HG03025 (cell line): ENCODE measurements at regions not wholly inside any gene's neighbourhood (a gene's known extent, or its start where the extent isn't known, plus 50 kb on each side); places are given as distances from the start of the nearest gene placed in this dataset.

ENCODE experiments used
- ATAC-seq: cut with Tn5 transposase; IDR thresholded peaks from one replicate; pipeline ENCODE4 v1.9.1; 2021; ENCODE audit warnings: mild to moderate bottlenecking, moderate library complexity; ENCODE audit not compliant: unreplicated experiment, low FRiP score

- ATAC-seq, result no peak
These were observed 374.2 kb downstream of the MAN2A1 start for GRCh38 chr5:110063640-110064602.

- no peak for ATAC-seq
These were observed 375.0 kb downstream of the MAN2A1 start for GRCh38 chr5:110064603-110065268.

- no peak for ATAC-seq
These were observed 381.1 kb downstream of the MAN2A1 start for GRCh38 chr5:110070836-110071235.

GRCh38 chr5:110072651-110073050 lies 382.9 kb downstream of the MAN2A1 start:
- no peak for ATAC-seq

GRCh38 chr5:110073534-110073933 lies 383.8 kb downstream of the MAN2A1 start:
- no peak for ATAC-seq

GRCh38 chr5:110075656-110076055 lies 385.9 kb downstream of the MAN2A1 start:
- no peak for ATAC-seq

- ATAC-seq, result no peak
These were observed 387.4 kb downstream of the MAN2A1 start for GRCh38 chr5:110077147-110077546.

- no peak for ATAC-seq
These were observed 392.5 kb downstream of the MAN2A1 start for GRCh38 chr5:110082194-110082593.

GRCh38 chr5:110082863-110083262 lies 393.1 kb downstream of the MAN2A1 start:
- no peak for ATAC-seq

- ATAC-seq, result no peak
These were observed 396.1 kb downstream of the MAN2A1 start for GRCh38 chr5:110085826-110086225.

- no peak for ATAC-seq
These were observed 397.1 kb downstream of the MAN2A1 start for GRCh38 chr5:110086658-110087388.

- no peak for ATAC-seq
These were observed 398.1 kb downstream of the MAN2A1 start for GRCh38 chr5:110087829-110088228.

- ATAC-seq, result no peak
These were observed 399.1 kb downstream of the MAN2A1 start for GRCh38 chr5:110088676-110089436.

GRCh38 chr5:110092955-110093785 lies 403.4 kb downstream of the MAN2A1 start:
- ATAC-seq, result no peak

- ATAC-seq, result no peak
These were observed 404.4 kb downstream of the MAN2A1 start for GRCh38 chr5:110094109-110094508.

- ATAC-seq, result no peak
These were observed 404.8 kb downstream of the MAN2A1 start for GRCh38 chr5:110094548-110094947.

GRCh38 chr5:110096419-110096818 lies 406.7 kb downstream of the MAN2A1 start:
- ATAC-seq, result no peak

GRCh38 chr5:110099572-110099971 lies 409.8 kb downstream of the MAN2A1 start:
- no peak for ATAC-seq

- no peak for ATAC-seq
These were observed 413.4 kb downstream of the MAN2A1 start for GRCh38 chr5:110103081-110103480.
